ENCODE measurements at regions not wholly inside any gene's neighbourhood (a gene's known extent, or its start where the extent isn't known, plus 50 kb on each side); places are given as distances from the start of the nearest gene placed in this dataset.

DNA sequence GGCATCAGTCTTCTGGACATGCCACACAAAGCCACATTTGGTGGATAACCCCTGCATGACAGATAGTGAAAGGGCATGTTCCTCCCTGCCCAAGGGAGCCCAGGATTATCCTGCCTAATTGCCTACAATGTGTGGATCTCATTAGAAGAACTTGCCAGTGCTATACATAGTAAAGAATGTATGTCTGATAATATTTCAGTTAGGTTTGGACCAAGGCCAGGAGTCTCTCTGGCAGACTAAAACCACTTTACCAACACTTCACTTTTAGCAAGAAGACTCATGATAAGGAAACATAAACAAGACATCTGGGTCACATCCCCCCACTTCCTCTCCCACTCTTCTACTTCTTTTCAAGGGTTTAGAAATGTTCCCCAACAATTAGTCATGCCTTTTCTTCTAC is 196.7 kb downstream of the MTERF1 start:
- no peaks in the 10 kb centered on the region for H4K20me1 ChIP-seq (ENCODE audit: insufficient read depth, low read length)
- H3K4me3 ChIP-seq (ENCODE audit: low read depth, low read length, poor library complexity, severe bottlenecking): no peak overlapping the region
- H2AFZ ChIP-seq (ENCODE audit: low read length): no peak overlapping the region
- TF ChIP-seq, protein P1, sequence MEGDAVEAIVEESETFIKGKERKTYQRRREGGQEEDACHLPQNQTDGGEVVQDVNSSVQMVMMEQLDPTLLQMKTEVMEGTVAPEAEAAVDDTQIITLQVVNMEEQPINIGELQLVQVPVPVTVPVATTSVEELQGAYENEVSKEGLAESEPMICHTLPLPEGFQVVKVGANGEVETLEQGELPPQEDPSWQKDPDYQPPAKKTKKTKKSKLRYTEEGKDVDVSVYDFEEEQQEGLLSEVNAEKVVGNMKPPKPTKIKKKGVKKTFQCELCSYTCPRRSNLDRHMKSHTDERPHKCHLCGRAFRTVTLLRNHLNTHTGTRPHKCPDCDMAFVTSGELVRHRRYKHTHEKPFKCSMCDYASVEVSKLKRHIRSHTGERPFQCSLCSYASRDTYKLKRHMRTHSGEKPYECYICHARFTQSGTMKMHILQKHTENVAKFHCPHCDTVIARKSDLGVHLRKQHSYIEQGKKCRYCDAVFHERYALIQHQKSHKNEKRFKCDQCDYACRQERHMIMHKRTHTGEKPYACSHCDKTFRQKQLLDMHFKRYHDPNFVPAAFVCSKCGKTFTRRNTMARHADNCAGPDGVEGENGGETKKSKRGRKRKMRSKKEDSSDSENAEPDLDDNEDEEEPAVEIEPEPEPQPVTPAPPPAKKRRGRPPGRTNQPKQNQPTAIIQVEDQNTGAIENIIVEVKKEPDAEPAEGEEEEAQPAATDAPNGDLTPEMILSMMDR (IDR thresholded peaks at IDR 0.05; ENCODE audit: low read length): no peak
- TF ChIP-seq EZH2 (IDR thresholded peaks at IDR 0.05; ENCODE audit: borderline replicate concordance, low read length): no peak
- no peak overlapping the region for H3K4me2 ChIP-seq (ENCODE audit: low read length)
- no peaks in the 10 kb centered on the region for H3K36me3 ChIP-seq (ENCODE audit: insufficient read depth, low read length)
- no peak overlapping the region for H3K27ac ChIP-seq (ENCODE audit: low read depth, low read length, poor library complexity, severe bottlenecking)
- H3F3A ChIP-seq (ENCODE audit: insufficient read depth, low read length): no peaks in the 10 kb centered on the region
- no peaks in the 10 kb centered on the region; the same call in 1 of the 2 replicates for H3K9me2 ChIP-seq (ENCODE audit: low read depth, low read length)
- no peaks in the 10 kb centered on the region for H3K79me2 ChIP-seq (ENCODE audit: insufficient read depth, low read length)
- no peaks in the 10 kb centered on the region for H3K4me1 ChIP-seq (ENCODE audit: insufficient read depth, low read length, severe bottlenecking)
- H3K27me3 ChIP-seq (ENCODE audit: insufficient read depth, low read length): no peaks in the 10 kb centered on the region
- 0 out of 2 replicates have a peak, but pooled peaks cover 8% of the 10 kb centered on the region for H3K9me3 ChIP-seq (ENCODE audit: low read length)
- no peak overlapping the region for H3K9ac ChIP-seq (ENCODE audit: low read length)

DNA sequence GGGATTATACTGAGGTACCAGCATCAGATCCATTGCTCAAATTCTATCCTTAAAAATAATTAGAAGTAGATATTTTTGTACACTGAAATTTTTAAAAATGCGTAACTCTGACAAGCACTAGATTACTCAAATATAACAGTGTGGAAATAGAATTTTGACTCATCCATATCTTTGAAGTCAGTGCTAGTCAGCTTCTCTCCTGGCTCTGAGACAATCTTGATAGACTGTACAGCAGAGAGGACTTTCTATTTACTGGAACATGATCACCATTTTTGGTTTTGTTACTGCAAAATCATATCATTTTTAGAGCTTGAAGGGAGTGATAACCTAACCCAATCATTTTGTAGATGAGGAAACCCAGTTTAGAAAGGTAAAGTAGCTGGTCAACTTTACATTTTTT is 195.0 kb downstream of the MTERF1 start:
- Histone ChIP-seq H3K27me3 (ENCODE audit: insufficient read depth, low read length) (no peaks in the 10 kb centered on the region), H3K9ac (ENCODE audit: low read length) (no peak overlapping the region), H3K9me2 (ENCODE audit: low read depth, low read length) (no peaks in the 10 kb centered on the region; the same call in 1 of the 2 replicates), H3K9me3 (ENCODE audit: low read length) (0 out of 2 replicates have a peak, but pooled peaks cover 8% of the 10 kb centered on the region), H3K4me2 (ENCODE audit: low read length) (no peak overlapping the region), H3K36me3 (ENCODE audit: insufficient read depth, low read length) (no peaks in the 10 kb centered on the region), H3K27ac (ENCODE audit: low read depth, low read length, poor library complexity, severe bottlenecking) (no peak overlapping the region), H3F3A (ENCODE audit: insufficient read depth, low read length) (no peaks in the 10 kb centered on the region), H4K20me1 (ENCODE audit: insufficient read depth, low read length) (no peaks in the 10 kb centered on the region), H3K4me3 (ENCODE audit: low read depth, low read length, poor library complexity, severe bottlenecking) (no peak overlapping the region), H2AFZ (ENCODE audit: low read length) (no peak overlapping the region), H3K79me2 (ENCODE audit: insufficient read depth, low read length) (no peaks in the 10 kb centered on the region), H3K4me1 (ENCODE audit: insufficient read depth, low read length, severe bottlenecking) (no peaks in the 10 kb centered on the region)
- TF ChIP-seq, protein P1 (IDR thresholded peaks at IDR 0.05; ENCODE audit: low read length): no peak

DNA sequence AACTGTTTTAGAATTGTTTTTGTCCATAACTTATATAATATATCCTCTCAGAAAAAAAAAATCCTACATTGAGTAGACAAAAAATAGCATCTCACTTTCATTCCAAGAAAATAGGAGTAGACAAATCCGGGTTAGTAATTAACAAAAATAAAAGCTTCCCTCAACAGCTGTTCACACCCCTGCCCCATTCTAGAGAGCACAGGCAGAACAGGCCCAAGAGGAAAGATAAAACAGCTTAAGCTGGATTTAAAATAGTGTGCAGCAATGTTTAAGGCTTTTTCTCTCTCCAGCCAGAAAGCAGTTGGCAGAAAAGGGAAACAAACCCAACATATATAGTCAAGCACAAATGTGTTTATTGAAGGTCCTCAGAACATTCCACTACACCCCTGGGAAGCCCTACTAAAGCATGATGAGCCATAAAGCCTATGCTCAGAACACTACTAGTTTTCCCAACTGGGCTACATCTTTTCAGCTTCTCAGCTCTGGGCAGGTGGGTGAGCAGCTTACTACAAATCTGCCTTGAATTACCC is 189.9 kb downstream of the MTERF1 start:
- H3K4me3 ChIP-seq (ENCODE audit: low read depth, low read length, poor library complexity, severe bottlenecking): no peak overlapping the region
- no peaks in the 10 kb centered on the region for H3K27me3 ChIP-seq (ENCODE audit: insufficient read depth, low read length)
- H3K9me2 ChIP-seq (ENCODE audit: low read depth, low read length): no peaks in the 10 kb centered on the region
- no peak overlapping the region for H3K27ac ChIP-seq (ENCODE audit: low read depth, low read length, poor library complexity, severe bottlenecking)
- no peaks in the 10 kb centered on the region for H3K36me3 ChIP-seq (ENCODE audit: insufficient read depth, low read length)
- H2AFZ ChIP-seq (ENCODE audit: low read length): no peak overlapping the region
- no peaks in the 10 kb centered on the region for H3K9me3 ChIP-seq (ENCODE audit: low read length)
- TF ChIP-seq EZH2 (IDR thresholded peaks at IDR 0.05; ENCODE audit: borderline replicate concordance, low read length): no peak
- TF ChIP-seq, protein P1 (IDR thresholded peaks at IDR 0.05; ENCODE audit: low read length): no peak
- no peaks in the 10 kb centered on the region for H4K20me1 ChIP-seq (ENCODE audit: insufficient read depth, low read length)
- no peak overlapping the region for H3K9ac ChIP-seq (ENCODE audit: low read length)
- no peaks in the 10 kb centered on the region for H3K79me2 ChIP-seq (ENCODE audit: insufficient read depth, low read length)
- H3F3A ChIP-seq (ENCODE audit: insufficient read depth, low read length): no peaks in the 10 kb centered on the region
- no peaks in the 10 kb centered on the region for H3K4me1 ChIP-seq (ENCODE audit: insufficient read depth, low read length, severe bottlenecking)
- H3K4me2 ChIP-seq (ENCODE audit: low read length): no peak overlapping the region

Measured in OCI-LY1 (cell line).